IMR-90 (cell line): ENCODE measurements at regions not wholly inside any gene's neighbourhood (a gene's known extent, or its start where the extent isn't known, plus 50 kb on each side); places are given as distances from the start of the nearest gene placed in this dataset.

ENCODE experiments used
- ATAC-seq: fragments of 200-7000 bp; cut with Tn5 transposase; 2 replicates; pipeline ENCODE4 v1.9.1; 2020; ENCODE audit warnings: low read depth, mild to moderate bottlenecking, moderate library complexity
- BruUV-seq: library from RNA; stranded (reverse); fragments of 400-500 nt; replicated peaks from 2 replicates; lab custom pipeline; 2021; lab: Mats Ljungman, UMichigan
- CTCF ChIA-PET: fragments of 300-600 bp; formaldehyde crosslinking; extraction: SDS; loops from one replicate; lab custom pipeline; 2021; ENCODE audit warnings: antibody characterized with exemption; lab: Yijun Ruan, JAX
- POLR2A ChIA-PET: fragments of 300-600 bp; sonication (Branson Sonifier 250); formaldehyde crosslinking; loops from one replicate; lab custom pipeline; 2022; ENCODE audit warnings: antibody characterized with exemption; ENCODE audit not compliant: unreplicated experiment; lab: Charles Lee
- DNase-seq: peaks from one replicate; pipeline ENCODE4 v3.0.0; 2013
- H2AFZ ChIP-seq: replicated peaks from 2 replicates; pipeline ENCODE3; 2013; ENCODE audit warnings: low read length, mild to moderate bottlenecking; ENCODE audit not compliant: poor library complexity
- H2AK5ac ChIP-seq: 2 replicates; pipeline ENCODE4 v1.6.1; 2013; ENCODE audit warnings: low read depth, low read length, inconsistent platforms
- H2AK9ac ChIP-seq: replicated peaks from 2 replicates; pipeline ENCODE3; 2013; ENCODE audit warnings: mild to moderate bottlenecking, low read depth, low read length, moderate library complexity; ENCODE audit not compliant: poor library complexity
- H2BK120ac ChIP-seq: 2 replicates; pipeline ENCODE4 v1.6.1; 2013; ENCODE audit warnings: low read depth, low read length, inconsistent platforms
- H2BK15ac ChIP-seq: 3 replicates; pipeline ENCODE4 v1.6.1; 2013; ENCODE audit warnings: low read depth, low read length, inconsistent platforms
- H2BK20ac ChIP-seq: 2 replicates; pipeline ENCODE4 v1.6.1; 2013; ENCODE audit warnings: low read depth, mild to moderate bottlenecking, inconsistent platforms, low read length, moderate library complexity
- H2BK5ac ChIP-seq: 2 replicates; pipeline ENCODE4 v1.6.1; 2013; ENCODE audit warnings: mild to moderate bottlenecking, low read depth, low read length, inconsistent platforms; ENCODE audit not compliant: poor library complexity, severe bottlenecking
- H3K14ac ChIP-seq: replicated peaks from 2 replicates; pipeline ENCODE4 v1.6.1; 2013; ENCODE audit warnings: low read depth, low read length, inconsistent platforms
- H3K18ac ChIP-seq: 2 replicates; pipeline ENCODE4 v1.6.1; 2013; ENCODE audit warnings: low read depth, low read length, control low read depth
- H3K23ac ChIP-seq: 2 replicates; pipeline ENCODE4 v1.6.1; 2013; ENCODE audit warnings: low read depth, low read length, inconsistent platforms
- H3K27ac ChIP-seq: 2 replicates; pipeline ENCODE4 v1.5.1; 2013; ENCODE audit warnings: mild to moderate bottlenecking, control low read depth, low read length; ENCODE audit not compliant: insufficient read depth
- H3K27me3 ChIP-seq: 2 replicates; pipeline ENCODE4 v1.6.1; 2013; ENCODE audit warnings: low read length; ENCODE audit not compliant: control insufficient read depth, insufficient read depth
- H3K36me3 ChIP-seq: 2 replicates; pipeline ENCODE4 v1.6.1; 2013; ENCODE audit warnings: low read length, mixed read lengths; ENCODE audit not compliant: control insufficient read depth, insufficient read depth
- H3K4ac ChIP-seq: 2 replicates; pipeline ENCODE4 v1.6.1; 2013; ENCODE audit warnings: low read depth, low read length, inconsistent platforms
- H3K4me1 ChIP-seq: 2 replicates; pipeline ENCODE4 v1.6.1; 2013; ENCODE audit warnings: low read length, mixed read lengths; ENCODE audit not compliant: control insufficient read depth, insufficient read depth
- H3K4me2 ChIP-seq: 2 replicates; pipeline ENCODE4 v1.6.1; 2013; ENCODE audit warnings: low read depth, mild to moderate bottlenecking, control low read depth, low read length, moderate library complexity
- H3K4me3 ChIP-seq: 2 replicates; pipeline ENCODE4 v1.5.1; 2013; ENCODE audit warnings: low read depth, mild to moderate bottlenecking, control low read depth, low read length, moderate library complexity; ENCODE audit not compliant: insufficient read depth
- H3K56ac ChIP-seq: 2 replicates; pipeline ENCODE4 v1.6.1; 2013; ENCODE audit warnings: low read length, inconsistent platforms; ENCODE audit not compliant: insufficient read depth; ENCODE audit errors: extremely low read depth
- H3K79me1 ChIP-seq, 2 experiments: 2 replicates each; pipeline ENCODE4 v1.6.1; 2013; ENCODE audit warnings: low read length in 2 of 2, inconsistent platforms in 1 of 2, low read depth in 1 of 2
- H3K9ac ChIP-seq: 2 replicates; pipeline ENCODE4 v1.6.1; 2013; ENCODE audit warnings: low read depth, low read length, control low read depth
- H3K9me1 ChIP-seq: 2 replicates; pipeline ENCODE4 v1.6.1; 2013; ENCODE audit warnings: low read length, inconsistent platforms; ENCODE audit not compliant: insufficient read depth
- H3K9me3 ChIP-seq: 2 replicates; pipeline ENCODE4 v1.6.1; 2013; ENCODE audit warnings: low read length; ENCODE audit not compliant: control insufficient read depth, insufficient read depth
- H4K20me1 ChIP-seq: 2 replicates; pipeline ENCODE4 v1.6.1; 2013; ENCODE audit warnings: low read length, inconsistent platforms; ENCODE audit not compliant: insufficient read depth
- H4K5ac ChIP-seq: 2 replicates; pipeline ENCODE4 v1.6.1; 2013; ENCODE audit warnings: mild to moderate bottlenecking, low read depth, low read length, control low read depth
- H4K8ac ChIP-seq, 2 experiments: 2 replicates each; pipeline ENCODE4 v1.6.1; 2013; ENCODE audit warnings: low read depth in 2 of 2, low read length in 2 of 2, control low read depth in 1 of 2, inconsistent platforms in 1 of 2
- H4K91ac ChIP-seq: 2 replicates; pipeline ENCODE4 v1.6.1; 2013; ENCODE audit warnings: low read depth, low read length, inconsistent platforms; ENCODE audit not compliant: insufficient read depth
- BHLHE40 ChIP-seq: fragments of 150-350 bp; IDR thresholded peaks from 2 replicates; pipeline ENCODE4 v1.6.1; 2016; ENCODE audit warnings: mild to moderate bottlenecking, low read depth, low read length
- CEBPB ChIP-seq: IDR thresholded peaks from 2 replicates; pipeline ENCODE4 v1.6.1; 2012; ENCODE audit warnings: low read depth, low read length, improper control_type of control experiment
- CHD1 ChIP-seq: IDR thresholded peaks from 2 replicates; pipeline ENCODE4 v1.6.1; 2012; ENCODE audit warnings: low read depth, low read length, improper control_type of control experiment
- FOS ChIP-seq: fragments of 150-350 bp; IDR thresholded peaks from 2 replicates; pipeline ENCODE4 v1.6.1; 2016; ENCODE audit warnings: low read depth, low read length
- MAFK ChIP-seq: IDR thresholded peaks from 2 replicates; pipeline ENCODE4 v1.6.1; 2012; ENCODE audit warnings: low read depth, low read length, improper control_type of control experiment
- MAZ ChIP-seq: IDR thresholded peaks from 2 replicates; pipeline ENCODE4 v1.6.1; 2012; ENCODE audit warnings: low read depth, mild to moderate bottlenecking, low read length, improper control_type of control experiment, moderate library complexity, borderline replicate concordance
- MXI1 ChIP-seq: IDR thresholded peaks from 2 replicates; pipeline ENCODE4 v1.6.1; 2012; ENCODE audit warnings: low read depth, mild to moderate bottlenecking, low read length, moderate library complexity, borderline replicate concordance
- NFE2L2 ChIP-seq: fragments of 150-350 bp; IDR thresholded peaks from 2 replicates; pipeline ENCODE4 v1.6.1; 2016; ENCODE audit warnings: low read depth, mild to moderate bottlenecking, low read length
- POLR2A ChIP-seq: IDR thresholded peaks from 2 replicates; pipeline ENCODE4 v1.6.1; 2012; ENCODE audit warnings: mild to moderate bottlenecking, low read depth, low read length
- RAD21 ChIP-seq: IDR thresholded peaks from 2 replicates; pipeline ENCODE4 v1.6.1; 2012; ENCODE audit warnings: low read length, improper control_type of control experiment
- RCOR1 ChIP-seq: IDR thresholded peaks from 2 replicates; pipeline ENCODE4 v1.6.1; 2012; ENCODE audit warnings: mild to moderate bottlenecking, low read length, improper control_type of control experiment; ENCODE audit not compliant: insufficient replicate concordance
- RFX5 ChIP-seq: IDR thresholded peaks from 2 replicates; pipeline ENCODE4 v1.8.0; 2012; ENCODE audit warnings: low read depth, mild to moderate bottlenecking, low read length, moderate library complexity
- SMC3 ChIP-seq: fragments of 150-350 bp; IDR thresholded peaks from 2 replicates; pipeline ENCODE4 v1.6.1; 2016; ENCODE audit warnings: low read depth, mild to moderate bottlenecking, antibody characterized with exemption, low read length, moderate library complexity
- WGBS, 2 experiments: methylation state at CpG; one replicate each; pipeline versions ENCODE4 v1.1.5 to v1.1.7; 2013; ENCODE audit warnings: missing lambda C conversion rate in 2 of 2; ENCODE audit not compliant: insufficient read length in 1 of 2; ENCODE audit errors: extremely low coverage in 2 of 2; 5-methylcytosine and 5-hydroxymethylcytosine counted together
- dilution Hi-C: fragments of 300-500 bp; cut with HindIII; formaldehyde crosslinking; loops from one replicate; pipeline ENCODE4 v1.14.3; 2018; ENCODE audit warnings: low sequenced_read_pairs; ENCODE audit not compliant: unreplicated experiment
- in situ Hi-C: fragments of 300-500 bp; cut with MboI; formaldehyde crosslinking; loops from 3 replicates; pipeline ENCODE4 v1.14.3; 2019; ENCODE audit warnings: low sequenced_read_pairs, inconsistent platforms, mixed read lengths
- intact Hi-C: fragments of 100-400 bp; cut with micrococcal nuclease; formaldehyde crosslinking; loops from 2 replicates; pipeline ENCODE4 v1.10.0; 2022
- TF ChIP-seq, protein P1 (sequence below): fragments of 150-350 bp; IDR thresholded peaks from 2 replicates; pipeline ENCODE4 v1.6.1; 2016; ENCODE audit warnings: low read depth, mild to moderate bottlenecking, low read length, moderate library complexity, borderline replicate concordance
- TF ChIP-seq, protein P2 (sequence below): conservative IDR thresholded peaks from 2 replicates; pipeline ENCODE4 v1.5.1; 2012; ENCODE audit warnings: mild to moderate bottlenecking, low read depth, low read length, improper control_type of control experiment
- TF ChIP-seq, protein P3 (sequence below): fragments of 150-350 bp; IDR thresholded peaks from 2 replicates; pipeline ENCODE4 v1.6.1; 2017; ENCODE audit warnings: mild to moderate bottlenecking, antibody characterized with exemption, low read length, low read depth

DNA sequence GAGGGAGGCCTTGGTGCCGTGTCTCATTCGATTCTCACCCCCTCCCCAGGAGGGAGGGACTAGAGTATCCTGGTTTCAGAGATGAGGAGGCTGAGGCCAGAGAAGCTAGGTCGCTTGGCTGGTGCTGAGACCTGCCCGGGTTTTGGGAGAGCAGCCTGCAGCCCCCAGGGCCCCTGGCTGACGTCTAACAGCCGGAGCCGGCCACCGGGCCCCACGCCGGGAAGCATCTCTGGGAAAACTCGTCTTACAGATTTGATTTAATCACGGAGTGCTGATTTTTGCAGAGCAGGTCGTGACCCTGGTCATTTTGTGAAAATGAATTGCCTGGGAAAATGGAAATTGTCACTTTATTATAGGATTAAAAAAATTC, 97.5 kb downstream of the MICALL2 start:
- H2AFZ ChIP-seq, result no peak overlapping the region
- no peak for DNase-seq
- peaks cover 30% of the 10 kb centered on the region for H3K27me3 ChIP-seq
- H3K79me1 ChIP-seq, result no peaks in the 10 kb centered on the region
- CTCF ChIA-PET, result no interaction called here
- no peaks in the 10 kb centered on the region for H3K36me3 ChIP-seq
- no peaks in the 10 kb centered on the region; the same call in 1 of the 2 replicates for H4K20me1 ChIP-seq
- no peak overlapping the region for H2BK5ac ChIP-seq
- H2AK5ac ChIP-seq, result no peak overlapping the region
- WGBS, 2 experiments, result 14% methylated on average over 8 of the region's 13 CpGs; no CpG with 5 or more reads in 1 of the 2 experiments
- no peaks in the 10 kb centered on the region for H3K4me1 ChIP-seq
- no peak overlapping the region for H4K5ac ChIP-seq
- no peak overlapping the region for H3K23ac ChIP-seq
- POLR2A ChIA-PET, result no interaction called here
- no peak overlapping the region for H2BK120ac ChIP-seq
- intact Hi-C loops, result no loop called here
- 0 out of 2 replicates have a peak, but pooled peaks cover under 1% of the 10 kb centered on the region for H3K9me1 ChIP-seq
- ATAC-seq, result no peak
- H3K9me3 ChIP-seq, result peaks cover 12% of the 10 kb centered on the region
- no peak overlapping the region for H2AK9ac ChIP-seq
- H2BK20ac ChIP-seq, result no peak overlapping the region
- no peak overlapping the region for H3K27ac ChIP-seq
- dilution Hi-C loops, result no loop called here
- H3K4ac ChIP-seq, result no peak overlapping the region
- no peak overlapping the region for H4K8ac ChIP-seq
- H2BK15ac ChIP-seq, result no peak overlapping the region
- no peak overlapping the region for H3K4me2 ChIP-seq
- no peak overlapping the region for H3K14ac ChIP-seq
- no peak overlapping the region for H3K56ac ChIP-seq
- H4K91ac ChIP-seq, result no peak overlapping the region
- BruUV-seq, result no TSS peak
- no peak overlapping the region for H3K18ac ChIP-seq
- no peak overlapping the region for H3K9ac ChIP-seq
- no peak for TF ChIP-seq BHLHE40
- TF ChIP-seq FOS, result no peak
- no peak for TF ChIP-seq CHD1
- TF ChIP-seq POLR2A, result no peak
- TF ChIP-seq MAZ, result no peak
- TF ChIP-seq RCOR1, result no peak
- TF ChIP-seq CEBPB, result no peak
- no peak for TF ChIP-seq SMC3
- TF ChIP-seq, protein P1, sequence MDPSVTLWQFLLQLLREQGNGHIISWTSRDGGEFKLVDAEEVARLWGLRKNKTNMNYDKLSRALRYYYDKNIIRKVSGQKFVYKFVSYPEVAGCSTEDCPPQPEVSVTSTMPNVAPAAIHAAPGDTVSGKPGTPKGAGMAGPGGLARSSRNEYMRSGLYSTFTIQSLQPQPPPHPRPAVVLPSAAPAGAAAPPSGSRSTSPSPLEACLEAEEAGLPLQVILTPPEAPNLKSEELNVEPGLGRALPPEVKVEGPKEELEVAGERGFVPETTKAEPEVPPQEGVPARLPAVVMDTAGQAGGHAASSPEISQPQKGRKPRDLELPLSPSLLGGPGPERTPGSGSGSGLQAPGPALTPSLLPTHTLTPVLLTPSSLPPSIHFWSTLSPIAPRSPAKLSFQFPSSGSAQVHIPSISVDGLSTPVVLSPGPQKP, result no peak
- no peak for TF ChIP-seq RAD21
- TF ChIP-seq MAFK, result no peak
- no peak for TF ChIP-seq RFX5
- TF ChIP-seq, protein P2, sequence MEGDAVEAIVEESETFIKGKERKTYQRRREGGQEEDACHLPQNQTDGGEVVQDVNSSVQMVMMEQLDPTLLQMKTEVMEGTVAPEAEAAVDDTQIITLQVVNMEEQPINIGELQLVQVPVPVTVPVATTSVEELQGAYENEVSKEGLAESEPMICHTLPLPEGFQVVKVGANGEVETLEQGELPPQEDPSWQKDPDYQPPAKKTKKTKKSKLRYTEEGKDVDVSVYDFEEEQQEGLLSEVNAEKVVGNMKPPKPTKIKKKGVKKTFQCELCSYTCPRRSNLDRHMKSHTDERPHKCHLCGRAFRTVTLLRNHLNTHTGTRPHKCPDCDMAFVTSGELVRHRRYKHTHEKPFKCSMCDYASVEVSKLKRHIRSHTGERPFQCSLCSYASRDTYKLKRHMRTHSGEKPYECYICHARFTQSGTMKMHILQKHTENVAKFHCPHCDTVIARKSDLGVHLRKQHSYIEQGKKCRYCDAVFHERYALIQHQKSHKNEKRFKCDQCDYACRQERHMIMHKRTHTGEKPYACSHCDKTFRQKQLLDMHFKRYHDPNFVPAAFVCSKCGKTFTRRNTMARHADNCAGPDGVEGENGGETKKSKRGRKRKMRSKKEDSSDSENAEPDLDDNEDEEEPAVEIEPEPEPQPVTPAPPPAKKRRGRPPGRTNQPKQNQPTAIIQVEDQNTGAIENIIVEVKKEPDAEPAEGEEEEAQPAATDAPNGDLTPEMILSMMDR, result no peak
- TF ChIP-seq, protein P3, sequence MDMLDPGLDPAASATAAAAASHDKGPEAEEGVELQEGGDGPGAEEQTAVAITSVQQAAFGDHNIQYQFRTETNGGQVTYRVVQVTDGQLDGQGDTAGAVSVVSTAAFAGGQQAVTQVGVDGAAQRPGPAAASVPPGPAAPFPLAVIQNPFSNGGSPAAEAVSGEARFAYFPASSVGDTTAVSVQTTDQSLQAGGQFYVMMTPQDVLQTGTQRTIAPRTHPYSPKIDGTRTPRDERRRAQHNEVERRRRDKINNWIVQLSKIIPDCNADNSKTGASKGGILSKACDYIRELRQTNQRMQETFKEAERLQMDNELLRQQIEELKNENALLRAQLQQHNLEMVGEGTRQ, result no peak
- no peak for TF ChIP-seq MXI1
- no peak for TF ChIP-seq NFE2L2
- in situ Hi-C loops, result no loop called here
- no peak overlapping the region for H3K4me3 ChIP-seq
